HG03558 (cell line): ENCODE measurements at regions not wholly inside any gene's neighbourhood (a gene's known extent, or its start where the extent isn't known, plus 50 kb on each side); places are given as distances from the start of the nearest gene placed in this dataset.

Source experiments
- ATAC-seq: cut with Tn5 transposase; IDR thresholded peaks from one replicate; pipeline ENCODE4 v1.9.1; 2021; ENCODE audit warnings: moderate number of reproducible peaks; ENCODE audit not compliant: unreplicated experiment; ENCODE audit errors: extremely low read depth

DNA sequence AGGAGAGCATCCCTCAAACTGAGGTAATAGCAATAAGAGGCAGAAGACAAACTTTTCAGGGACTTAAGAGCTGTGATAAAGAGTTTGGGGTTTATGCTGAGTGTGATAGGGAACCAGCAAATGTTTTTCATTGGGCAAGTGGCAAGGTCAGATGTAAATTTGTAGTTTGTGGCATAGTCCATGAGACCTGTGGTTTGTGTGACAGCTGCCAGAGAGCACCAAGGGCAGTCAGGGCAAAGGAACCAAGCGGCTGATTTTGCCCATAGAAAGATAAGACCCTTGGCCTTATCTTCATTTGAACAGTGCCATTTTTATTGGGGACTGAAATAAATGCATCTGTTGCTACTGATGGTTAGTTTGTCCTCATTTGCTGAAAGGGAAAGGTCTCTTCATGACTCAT, 220.3 kb downstream of the LRRN1 start:
- ATAC-seq = no peak

DNA sequence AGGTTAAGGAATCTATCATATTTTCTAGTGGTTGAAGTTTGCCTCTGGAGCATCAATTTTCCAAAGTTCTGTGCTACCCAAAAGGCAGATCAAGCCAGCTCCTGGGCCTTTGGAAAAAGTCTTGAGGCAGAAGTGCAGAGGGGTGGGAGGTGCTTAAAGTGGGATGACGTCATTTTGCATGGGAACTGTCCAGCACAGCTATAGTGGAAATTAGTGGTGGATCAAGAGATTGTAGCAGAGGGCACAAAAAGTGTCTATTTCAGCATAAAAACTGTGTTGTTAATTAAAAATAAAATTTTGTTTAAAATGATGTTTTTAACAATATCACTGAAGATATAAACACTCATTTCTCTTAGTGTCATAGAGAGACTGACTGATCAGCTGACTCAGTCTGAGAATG, 221.9 kb downstream of the LRRN1 start:
- ATAC-seq = no peak

DNA sequence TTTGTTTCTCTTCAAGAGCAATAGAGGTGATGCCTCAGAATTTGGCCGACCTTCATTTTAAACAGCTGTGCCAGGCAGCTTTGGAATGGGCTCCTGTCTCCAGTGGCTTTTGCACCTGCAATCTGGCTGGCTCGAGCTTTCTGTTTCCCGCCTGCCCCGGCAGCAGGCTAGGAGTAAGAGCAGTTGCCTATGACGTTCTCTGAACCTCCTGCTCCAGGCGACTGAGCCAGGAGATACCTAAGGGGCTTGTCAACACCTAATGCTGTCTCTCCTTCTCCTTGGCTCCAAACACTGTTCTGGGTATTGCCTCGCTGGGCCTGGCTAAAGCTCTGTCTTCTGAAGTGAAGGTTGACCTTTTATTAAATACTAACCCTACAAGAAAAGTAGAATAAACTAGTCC, 229.9 kb downstream of the LRRN1 start:
- no peak for ATAC-seq

DNA sequence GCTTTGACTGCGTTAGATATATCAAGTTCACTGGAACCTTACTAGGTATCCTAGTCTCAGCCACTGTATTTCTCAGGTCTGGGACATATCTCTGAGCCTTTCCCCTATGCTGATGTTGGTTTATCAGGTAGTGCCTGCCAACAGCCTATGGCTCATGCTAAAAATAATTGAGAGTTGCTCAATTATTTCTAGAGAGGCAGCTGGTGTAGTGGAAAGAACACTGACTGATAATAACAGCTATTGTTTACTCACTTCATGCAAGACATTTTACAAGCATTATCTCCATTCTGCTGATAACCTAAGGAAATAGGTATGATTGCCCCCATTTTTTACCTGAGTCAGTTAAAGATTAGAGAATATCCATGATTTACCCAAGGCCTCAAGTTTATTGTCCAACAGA, 231.4 kb downstream of the LRRN1 start:
- no peak for ATAC-seq

DNA sequence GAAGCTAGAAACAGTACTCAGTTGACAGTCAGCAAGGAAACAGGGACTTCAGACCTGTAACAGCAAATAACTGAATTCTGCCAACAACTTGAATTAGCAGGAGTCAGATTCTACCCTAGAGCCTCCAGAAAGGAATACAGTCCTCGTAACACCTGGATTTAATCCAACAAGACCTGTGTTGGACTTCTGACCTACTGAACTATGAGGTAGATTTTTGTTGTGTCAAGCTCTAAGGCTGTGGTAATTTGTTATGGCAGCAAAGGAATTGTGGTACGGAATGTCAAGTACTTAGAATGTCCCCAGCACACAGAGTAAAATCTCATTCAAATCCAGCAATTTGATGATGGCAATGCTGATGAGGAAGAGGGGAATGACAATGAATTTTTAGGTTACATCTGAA, 234.1 kb downstream of the LRRN1 start:
- ATAC-seq = no peak

DNA sequence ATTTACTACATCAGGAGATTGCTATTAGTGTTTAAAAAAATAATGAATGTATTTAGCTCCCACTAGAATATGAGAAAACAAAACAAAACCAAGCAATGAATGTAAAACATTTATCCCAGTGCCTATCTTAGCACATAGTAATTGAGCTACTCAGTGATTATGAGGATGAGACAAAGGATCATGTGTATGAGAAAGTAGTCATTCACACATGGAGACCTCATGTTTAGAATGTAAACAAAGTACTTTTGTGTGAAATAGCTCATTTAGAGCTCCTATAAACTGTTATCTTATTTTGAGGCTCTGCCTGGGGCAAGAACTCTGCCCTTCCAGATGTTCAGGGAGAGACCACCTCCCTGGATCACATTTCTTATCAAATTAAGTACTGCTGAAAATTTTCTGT, 236.8 kb downstream of the LRRN1 start:
- ATAC-seq = no peak

DNA sequence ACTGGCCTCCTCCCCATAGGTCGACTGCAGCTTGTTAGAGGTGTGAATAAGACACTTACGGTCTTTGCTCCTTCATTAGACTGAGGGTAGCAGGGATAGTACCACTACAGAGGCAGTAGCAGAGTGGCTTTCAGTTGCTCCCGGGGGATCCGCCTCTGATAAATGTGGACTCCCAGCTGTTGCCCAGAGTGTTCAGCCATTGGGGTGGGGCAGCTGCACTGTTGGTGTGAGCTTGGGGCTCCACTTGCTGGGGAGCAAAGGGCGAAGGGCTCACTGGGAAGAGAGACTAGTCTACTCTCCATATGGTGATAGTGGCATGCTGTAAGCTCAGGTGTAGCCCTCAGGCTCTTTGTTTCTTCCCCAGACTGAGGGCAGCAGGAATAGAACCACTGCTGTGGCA, 239.1 kb downstream of the LRRN1 start:
- no peak for ATAC-seq

DNA sequence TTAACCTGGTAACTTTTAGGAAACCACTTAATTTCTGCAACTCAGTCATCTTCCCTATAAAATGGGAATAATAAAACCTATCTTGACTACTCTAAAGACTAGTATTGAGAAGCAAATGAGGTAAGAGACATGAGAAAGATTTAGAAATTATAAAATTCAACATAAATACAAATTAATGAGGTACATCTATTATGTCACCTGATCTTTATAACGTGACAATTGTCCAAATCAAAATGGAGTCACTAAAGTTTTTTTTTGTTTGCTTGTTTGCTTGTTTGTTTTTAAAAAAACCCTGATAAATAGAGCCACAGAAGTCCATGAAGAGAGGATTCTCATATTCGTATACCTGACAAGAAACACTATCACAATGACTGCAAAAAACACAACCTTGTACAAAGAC, 242.8 kb downstream of the LRRN1 start:
- ATAC-seq = no peak

DNA sequence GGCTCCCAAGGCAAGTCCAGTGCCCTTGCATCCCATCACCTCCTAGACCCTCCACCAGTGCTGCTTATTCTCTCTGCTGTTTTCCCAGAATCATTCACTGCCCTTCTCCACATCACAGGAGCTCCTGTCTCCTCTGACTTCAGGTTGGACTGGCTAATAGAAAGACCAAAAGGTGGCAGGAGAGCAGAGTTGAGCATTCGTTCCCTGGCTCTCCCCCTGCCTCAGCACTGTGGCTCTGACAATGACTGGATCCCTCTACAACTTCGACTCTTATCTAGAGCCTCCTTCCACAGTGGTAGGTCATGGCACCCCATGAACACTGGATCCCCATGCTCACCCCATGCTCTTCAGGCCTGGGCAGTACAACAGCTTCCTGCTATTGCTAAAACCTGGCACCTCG, 243.6 kb downstream of the LRRN1 start:
- no peak for ATAC-seq

DNA sequence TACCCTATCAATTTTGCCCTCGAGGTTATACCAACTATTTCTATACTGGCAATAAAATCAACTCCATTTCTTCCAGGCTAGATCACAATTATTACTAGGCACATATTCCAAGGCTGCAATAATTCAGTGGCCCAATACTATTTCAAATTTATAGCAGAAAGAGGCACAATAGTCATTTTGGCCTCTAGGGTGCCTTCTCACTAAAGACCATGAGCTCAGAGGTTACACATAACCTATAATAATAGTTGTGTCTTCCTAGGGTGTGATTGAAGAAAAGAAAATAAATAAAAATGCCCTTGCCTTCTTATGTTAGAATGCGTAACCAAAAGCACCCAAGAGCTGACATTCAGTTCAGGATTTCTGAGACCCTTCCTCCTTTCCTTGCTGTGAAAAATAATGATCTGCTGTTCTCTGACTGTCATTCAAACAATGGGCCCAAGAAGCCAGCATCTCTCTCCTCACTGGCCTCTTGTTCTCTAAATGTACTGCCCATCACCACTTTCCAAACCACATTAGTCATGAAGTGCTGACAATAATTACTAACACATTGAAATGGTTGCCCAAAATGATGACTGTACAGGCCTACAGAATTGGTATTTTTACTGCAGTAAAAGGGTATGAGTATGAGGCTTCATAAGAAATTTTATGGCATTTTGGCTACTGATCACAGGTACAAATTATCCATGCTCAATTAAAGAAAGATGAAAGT, 244.8 kb downstream of the LRRN1 start:
- no peak for ATAC-seq

DNA sequence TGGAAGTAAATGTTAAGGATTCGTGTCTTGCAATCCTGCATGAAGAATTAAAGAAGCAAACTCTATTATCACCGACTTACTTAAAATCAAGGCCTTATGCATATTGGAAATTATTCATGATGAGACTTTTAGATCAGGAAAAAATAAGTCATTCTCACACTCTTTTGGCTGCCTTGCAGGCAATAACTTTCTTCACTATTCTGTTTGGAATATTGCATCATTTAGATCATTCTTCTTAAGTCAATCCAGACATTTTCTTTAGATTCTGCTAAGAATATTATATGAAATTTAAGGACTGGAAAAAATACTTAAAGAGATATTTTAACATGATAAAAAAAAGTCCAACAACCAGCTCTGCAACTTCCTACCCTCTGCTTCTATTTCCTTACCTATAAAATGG, 245.4 kb downstream of the LRRN1 start:
- no peak for ATAC-seq

DNA sequence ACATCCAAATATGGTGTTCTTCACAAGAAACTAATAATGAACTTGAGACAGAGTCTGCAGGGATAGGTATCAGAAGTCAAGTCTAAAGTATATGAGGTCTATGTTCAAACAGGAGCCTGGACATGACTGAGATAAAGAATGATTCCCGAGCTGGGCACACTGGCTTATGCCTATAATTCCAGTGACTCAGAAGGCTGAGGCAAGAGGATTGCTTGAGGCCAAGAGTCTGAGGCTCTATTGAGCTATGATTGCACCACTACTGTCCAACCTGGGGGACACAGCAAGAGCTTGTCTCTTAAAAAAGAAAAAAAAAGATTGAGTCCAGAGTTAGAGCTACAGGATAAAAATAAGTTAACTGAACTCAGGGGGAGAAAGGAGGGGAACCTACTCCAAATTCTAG, 246.5 kb downstream of the LRRN1 start:
- no peak for ATAC-seq

DNA sequence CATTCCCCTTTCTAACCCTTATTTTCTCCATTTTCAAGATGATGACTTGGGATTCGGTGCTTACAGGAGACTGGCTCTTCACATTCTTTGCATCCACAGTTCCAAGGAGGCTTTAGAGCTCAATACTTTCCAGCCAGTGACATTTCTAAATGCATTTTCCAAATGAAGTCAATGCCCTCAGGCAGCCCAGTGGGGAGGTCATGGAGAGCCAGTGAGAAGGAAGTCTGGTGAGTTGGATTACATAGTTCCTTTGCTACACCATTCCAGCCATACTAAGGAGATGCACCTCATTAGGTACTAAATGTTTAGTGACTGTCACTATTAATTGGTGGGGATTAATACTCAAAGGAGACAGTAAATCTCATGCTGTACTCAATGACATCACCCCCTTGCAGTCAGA, 248.1 kb downstream of the LRRN1 start:
- no peak for ATAC-seq

DNA sequence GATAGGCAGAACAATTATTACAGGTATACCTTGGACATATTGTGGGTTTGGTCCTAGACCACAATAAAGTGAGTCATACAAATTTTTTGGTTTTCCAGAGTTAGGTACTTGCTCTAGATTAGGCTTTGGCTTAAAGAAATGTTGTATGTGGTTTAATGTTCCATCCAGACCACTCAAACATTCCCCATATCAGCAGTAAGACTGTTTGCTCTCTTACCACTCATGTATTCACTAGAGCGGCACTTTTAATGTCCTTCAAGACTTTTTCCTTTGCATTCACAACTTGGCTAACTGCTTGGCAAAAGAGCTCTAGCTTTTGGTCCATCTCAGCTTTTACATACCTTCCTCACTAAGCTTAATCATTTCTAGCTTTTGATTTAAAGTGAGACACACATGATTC, 250.5 kb upstream of the SETMAR start:
- ATAC-seq = no peak

DNA sequence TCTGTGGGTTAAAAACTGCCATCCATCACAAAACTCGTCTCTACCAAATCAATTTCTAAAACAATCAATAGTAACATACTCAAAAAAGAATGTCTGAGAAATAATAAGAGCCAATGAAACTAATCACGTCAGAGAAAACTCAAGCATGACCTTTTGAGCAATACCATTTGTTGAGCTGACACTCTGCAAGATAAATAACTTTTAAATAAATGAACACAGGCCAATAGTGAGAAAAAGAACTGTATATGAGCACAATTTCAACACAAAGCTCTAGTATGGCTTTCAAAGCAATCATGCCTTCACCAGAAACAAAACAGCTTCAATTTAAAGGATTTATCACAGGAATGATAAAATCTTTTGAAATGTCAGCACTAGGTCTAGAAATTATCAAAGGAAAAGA, 249.2 kb upstream of the SETMAR start:
- ATAC-seq = no peak

DNA sequence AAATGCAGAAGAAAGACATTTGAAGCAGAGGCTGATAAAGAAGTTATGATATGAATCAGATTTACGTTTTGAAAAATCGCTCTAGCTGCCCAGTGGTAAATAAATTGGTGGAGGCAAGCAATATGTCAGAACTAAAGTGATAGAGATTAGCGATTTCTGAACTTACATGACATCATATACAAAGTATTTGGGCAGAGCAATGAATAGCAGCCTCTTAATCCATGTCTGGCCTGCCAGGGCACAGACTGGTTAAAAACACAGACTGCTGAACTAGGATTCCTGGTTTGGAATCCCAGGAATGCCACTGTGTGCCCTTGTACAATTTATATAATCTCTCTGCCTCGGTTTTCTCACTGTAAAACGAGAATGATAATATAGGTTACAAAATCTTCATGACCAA, 243.1 kb upstream of the SETMAR start:
- no peak for ATAC-seq

DNA sequence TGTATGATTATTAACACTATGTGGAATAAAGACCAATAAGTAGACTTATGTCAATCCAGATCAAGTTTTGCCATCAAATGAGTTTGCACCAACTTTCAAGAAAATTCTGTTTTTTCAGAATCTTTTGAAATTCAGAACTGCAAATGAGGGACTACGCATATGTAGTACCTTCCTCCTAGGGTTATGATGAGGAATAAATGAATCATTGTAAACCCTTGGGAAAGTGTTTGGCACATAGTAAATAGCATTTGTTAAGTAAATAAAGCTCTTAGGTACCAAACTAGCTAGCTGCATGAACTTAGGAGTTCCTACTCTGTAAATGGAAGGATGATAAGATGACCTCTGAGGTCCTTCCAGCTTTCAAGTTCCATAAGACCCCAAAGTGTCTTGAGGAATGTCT, 242.6 kb upstream of the SETMAR start:
- no peak for ATAC-seq

DNA sequence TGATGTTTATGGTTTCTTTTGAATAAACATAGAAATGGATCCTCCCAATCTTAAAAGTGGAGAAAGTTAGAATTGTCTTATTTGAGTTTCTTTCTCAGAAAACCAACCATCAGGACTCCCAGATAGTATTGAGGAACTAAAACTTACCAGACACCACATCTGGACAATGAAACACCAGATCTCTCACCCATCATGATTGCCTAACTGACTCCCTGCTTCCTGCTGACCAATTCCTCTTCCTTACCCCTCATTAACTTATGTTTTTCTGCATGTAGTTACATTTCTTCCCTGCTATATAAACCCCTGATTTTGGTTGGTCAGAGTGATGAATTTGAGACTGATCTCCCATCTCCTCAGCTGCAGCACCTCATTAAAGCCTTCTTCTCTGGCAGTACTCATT, 242.0 kb upstream of the SETMAR start:
- ATAC-seq = no peak

DNA sequence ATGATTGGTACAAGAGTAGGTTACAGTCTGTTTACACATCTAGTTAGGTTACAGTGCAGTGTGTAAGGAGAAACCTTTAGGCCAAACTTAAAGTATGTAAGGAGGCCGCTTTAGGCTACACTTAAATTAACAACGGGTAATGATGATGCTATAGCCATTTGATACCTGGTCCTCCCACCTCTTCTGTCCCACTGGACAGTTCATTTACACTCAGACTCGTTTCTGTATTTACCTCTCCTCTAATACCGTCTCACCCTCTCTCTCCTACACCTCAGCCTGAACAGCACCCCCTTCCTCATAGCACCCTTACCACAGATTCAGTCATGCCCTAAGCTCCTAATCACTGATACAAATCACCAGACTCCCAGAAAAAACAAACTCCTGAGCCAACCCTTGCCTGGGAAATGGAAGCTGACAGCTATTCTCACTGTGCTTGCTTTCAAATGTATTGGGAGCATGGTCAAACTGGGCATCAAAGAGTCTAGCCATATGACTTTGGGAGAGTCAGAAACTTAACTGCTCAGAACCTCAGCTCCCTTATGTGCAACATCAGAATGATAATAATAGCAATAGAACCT, 241.3 kb upstream of the SETMAR start:
- ATAC-seq = no peak

DNA sequence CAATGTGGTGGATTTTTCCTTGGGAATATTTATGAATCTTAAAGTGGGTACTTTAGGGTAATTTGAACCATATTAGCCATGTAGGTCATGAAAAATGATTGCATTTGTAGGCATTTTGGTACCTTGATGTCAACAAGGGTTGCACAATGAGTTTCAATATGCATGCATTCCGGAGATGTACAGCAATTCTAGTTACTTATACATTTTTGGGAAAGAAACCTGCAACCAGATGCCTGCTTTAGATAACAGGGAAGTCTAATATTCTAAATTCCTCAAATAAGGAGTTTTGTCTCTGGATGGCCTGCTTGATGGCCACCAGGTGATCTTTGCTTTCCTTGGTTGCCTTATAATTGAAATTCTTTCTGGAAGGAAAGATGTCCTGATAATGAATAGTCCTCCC, 240.5 kb upstream of the SETMAR start:
- ATAC-seq = no peak

DNA sequence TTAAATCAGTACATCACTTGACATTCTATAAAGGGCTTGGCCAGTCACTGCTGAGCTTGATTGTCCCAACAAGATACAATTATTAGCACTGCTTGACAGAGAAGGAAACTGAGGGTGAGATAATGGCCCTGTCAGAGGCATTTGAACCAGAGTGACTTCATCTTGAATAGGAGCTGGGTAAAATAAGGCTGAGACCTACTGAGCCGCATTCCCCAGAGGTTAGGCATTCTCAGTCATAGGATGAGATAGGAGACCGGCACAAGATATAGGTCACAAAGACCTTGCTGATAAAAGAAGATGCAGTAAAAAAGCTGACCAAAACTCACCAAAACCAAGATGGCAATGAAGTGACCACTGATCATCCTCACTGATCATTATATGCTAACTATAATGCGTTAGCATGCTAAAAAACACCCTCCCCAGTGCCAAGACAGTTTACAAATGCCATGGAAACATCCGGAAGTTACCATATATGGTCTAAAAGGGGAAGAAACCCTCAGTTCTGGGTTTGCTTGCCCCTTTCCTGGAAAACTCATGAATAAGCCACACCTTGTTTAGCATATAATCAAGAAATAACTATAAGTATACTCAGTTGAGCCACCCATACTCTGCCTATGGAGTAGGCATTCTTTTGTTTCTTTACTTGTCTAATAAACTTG, 239.1 kb upstream of the SETMAR start:
- no peak for ATAC-seq

DNA sequence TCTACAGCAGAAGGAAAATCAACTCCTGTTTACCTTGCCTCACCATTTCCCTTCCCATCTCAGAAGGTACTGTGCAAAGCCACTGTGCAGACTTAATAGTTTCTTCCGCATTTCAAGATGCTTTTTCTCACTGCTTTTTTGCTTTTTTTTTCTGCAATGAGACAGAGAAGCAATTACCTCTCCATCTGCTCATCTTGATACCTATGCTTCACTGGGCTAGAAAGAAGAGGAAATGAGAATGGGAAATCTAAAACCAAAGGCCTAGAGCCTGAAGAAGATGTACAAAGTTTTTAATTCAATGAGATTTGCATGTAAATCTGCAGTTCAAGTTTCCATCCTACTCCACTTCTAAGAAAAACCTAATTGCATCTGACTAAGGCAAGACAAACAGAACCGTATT, 238.1 kb upstream of the SETMAR start:
- ATAC-seq = peak; percentile 64
